IPS-18a (cell line): ENCODE measurements at regions not wholly inside any gene's neighbourhood (a gene's known extent, or its start where the extent isn't known, plus 50 kb on each side); places are given as distances from the start of the nearest gene placed in this dataset.
A peak's percentile ranks its signal among the peaks of the same experiment; 100 is the strongest.

Source experiments
- H3K27ac ChIP-seq: one replicate; pipeline ENCODE4 v1.5.1; 2013; ENCODE audit warnings: low read length
- H3K27me3 ChIP-seq: one replicate; pipeline ENCODE4 v1.6.1; 2013; ENCODE audit warnings: mild to moderate bottlenecking, low read length; ENCODE audit not compliant: control insufficient read depth, insufficient read depth
- H3K36me3 ChIP-seq: one replicate; pipeline ENCODE4 v1.6.1; 2013; ENCODE audit warnings: low read depth, low read length; ENCODE audit not compliant: control insufficient read depth
- H3K4me1 ChIP-seq: one replicate; pipeline ENCODE4 v1.6.1; 2013; ENCODE audit warnings: low read depth, low read length; ENCODE audit not compliant: control insufficient read depth
- H3K4me3 ChIP-seq: one replicate; pipeline ENCODE4 v1.5.1; 2013; ENCODE audit warnings: low read length
- H3K9ac ChIP-seq: one replicate; pipeline ENCODE4 v1.6.1; 2013; ENCODE audit warnings: mild to moderate bottlenecking, low read length, moderate library complexity
- H3K9me3 ChIP-seq: one replicate; pipeline ENCODE4 v1.6.1; 2013; ENCODE audit warnings: low read depth, low read length; ENCODE audit not compliant: control insufficient read depth

DNA sequence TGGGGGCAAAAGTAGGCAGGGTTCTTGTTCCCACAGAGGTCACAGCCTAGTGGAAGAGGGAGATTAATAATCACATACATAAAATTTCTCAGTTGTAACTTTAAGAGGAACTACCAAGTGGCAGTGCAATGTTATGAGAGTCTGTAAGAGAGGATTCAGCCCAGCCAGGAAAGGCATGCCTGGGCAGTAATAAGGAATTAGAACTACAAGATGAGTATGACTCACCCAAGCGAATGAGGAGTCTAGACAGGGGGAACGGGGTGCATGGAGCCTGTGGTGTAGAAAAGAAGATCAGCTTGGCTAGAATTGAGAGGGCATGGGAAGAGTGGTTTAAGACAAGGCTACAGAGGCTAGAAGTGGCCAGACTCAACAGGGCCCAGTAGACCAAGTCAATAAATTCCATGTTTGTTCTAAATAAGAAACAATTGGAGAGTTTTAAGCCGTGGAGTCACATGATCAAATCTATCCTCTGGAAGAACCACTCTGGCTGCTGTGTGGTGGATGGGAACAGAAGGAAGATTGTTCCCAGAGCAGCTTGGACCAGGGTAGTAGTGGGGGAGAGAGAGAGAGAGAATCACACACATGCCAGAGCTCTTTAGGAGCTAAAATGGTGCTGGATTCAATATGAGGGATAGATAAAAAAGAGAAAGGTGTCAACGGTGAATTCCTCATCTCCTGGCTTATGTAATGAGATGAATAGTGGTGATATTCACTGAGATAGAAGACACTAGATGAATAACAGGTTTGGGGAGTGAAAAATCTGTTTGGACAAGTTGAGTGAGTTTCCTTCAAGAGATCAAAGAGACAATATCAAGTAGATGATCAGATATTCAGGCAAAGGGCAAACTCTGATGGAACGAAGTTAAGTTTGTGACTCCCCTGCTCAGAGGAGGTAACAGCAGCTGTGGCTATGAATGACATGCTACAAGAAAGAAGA, 265.1 kb downstream of the FGFR2 start:
- Histone ChIP-seq H3K27me3 (no peaks in the 10 kb centered on the region), H3K36me3 (no peaks in the 10 kb centered on the region), H3K4me3 (no peak overlapping the region), H3K4me1 (peaks cover 19% of the 10 kb centered on the region), H3K27ac (no peak overlapping the region), H3K9me3 (no peaks in the 10 kb centered on the region), H3K9ac (no peak overlapping the region)

DNA sequence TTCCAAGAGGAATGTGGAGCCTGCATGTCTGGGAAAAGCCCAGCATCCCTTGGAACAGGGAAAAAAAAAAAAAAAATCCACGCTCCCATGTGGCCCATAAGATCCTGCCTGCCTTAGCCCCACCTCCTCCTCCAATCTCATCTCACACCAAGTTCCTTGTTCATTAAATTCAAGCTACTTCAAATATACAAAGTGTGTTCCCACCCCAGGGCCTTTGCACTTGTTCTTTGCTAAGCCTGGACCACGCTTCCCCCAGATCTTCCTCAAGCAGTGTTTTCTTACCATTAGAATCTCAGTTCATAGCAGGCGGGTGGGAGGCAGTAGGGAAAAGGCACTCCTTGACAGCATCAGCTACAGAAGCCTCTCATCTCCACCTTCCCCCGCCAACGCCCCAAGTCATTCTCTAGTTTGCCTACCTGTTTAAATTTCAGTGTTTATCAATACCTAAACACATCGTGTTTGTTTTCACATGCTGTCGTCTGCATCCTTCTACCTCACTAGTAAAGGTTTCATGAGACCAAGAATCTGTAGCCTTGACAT, 262.8 kb downstream of the FGFR2 start:
- Histone ChIP-seq H3K9ac (no peak overlapping the region), H3K27me3 (no peaks in the 10 kb centered on the region), H3K27ac (no peak overlapping the region), H3K36me3 (no peaks in the 10 kb centered on the region), H3K4me3 (no peak overlapping the region), H3K4me1 (peaks cover 42% of the 10 kb centered on the region), H3K9me3 (no peaks in the 10 kb centered on the region)

DNA sequence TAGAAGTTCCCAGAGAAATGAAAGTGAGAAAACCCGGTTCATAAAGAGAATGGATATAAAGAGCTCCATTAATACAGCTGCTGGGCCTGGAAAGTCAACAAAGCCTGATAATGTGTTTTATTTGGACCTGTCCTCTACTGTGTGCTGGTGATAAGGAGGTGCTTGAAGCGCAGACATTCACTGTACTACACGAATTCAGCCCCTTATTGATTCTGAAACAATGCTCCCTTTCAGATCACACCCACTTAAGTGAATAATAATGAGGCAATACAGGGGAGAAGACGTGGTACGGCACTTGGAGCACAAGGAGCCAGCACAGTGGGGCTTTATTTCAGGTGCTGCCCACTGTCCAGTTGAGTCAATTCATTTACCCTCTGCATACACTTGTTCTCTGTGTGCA, 260.8 kb downstream of the FGFR2 start:
- no peak overlapping the region for H3K9ac ChIP-seq
- H3K4me1 ChIP-seq, result peaks cover 62% of the 10 kb centered on the region
- no peak overlapping the region for H3K4me3 ChIP-seq
- no peak overlapping the region for H3K27ac ChIP-seq
- no peaks in the 10 kb centered on the region for H3K27me3 ChIP-seq
- no peaks in the 10 kb centered on the region for H3K36me3 ChIP-seq
- H3K9me3 ChIP-seq, result no peaks in the 10 kb centered on the region

GRCh38 chr10:121338206-121338980, 259.9 kb downstream of the FGFR2 start:
- Histone ChIP-seq H3K4me3 (no peak overlapping the region), H3K36me3 (no peaks in the 10 kb centered on the region), H3K4me1 (peaks cover 64% of the 10 kb centered on the region), H3K9ac (no peak overlapping the region), H3K27ac (no peak overlapping the region), H3K27me3 (no peaks in the 10 kb centered on the region), H3K9me3 (no peaks in the 10 kb centered on the region)

DNA sequence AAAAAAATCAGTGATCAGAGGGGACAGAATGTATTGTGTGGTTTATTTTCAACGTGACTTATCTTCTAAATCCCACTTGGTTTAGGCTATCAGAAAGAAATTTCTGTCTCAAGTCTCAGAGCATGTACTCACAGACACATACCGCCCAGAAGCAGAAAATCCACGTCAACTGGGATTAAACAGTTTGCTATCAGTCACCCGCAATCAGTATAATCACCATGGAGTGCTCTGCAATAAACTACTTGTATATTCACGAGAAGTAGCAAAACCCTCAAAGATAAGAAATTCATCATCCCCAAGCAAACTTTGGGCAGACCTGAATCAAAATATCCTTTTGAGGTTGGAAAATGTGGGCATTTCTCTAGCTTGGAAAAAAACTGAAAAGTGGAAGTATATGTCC, 259.1 kb downstream of the FGFR2 start:
- Histone ChIP-seq H3K9ac (peak overlapping the region; percentile 50), H3K9me3 (no peaks in the 10 kb centered on the region), H3K36me3 (no peaks in the 10 kb centered on the region), H3K27me3 (no peaks in the 10 kb centered on the region), H3K27ac (peak overlapping the region; percentile 30), H3K4me3 (peak overlapping the region; percentile 52), H3K4me1 (peaks cover 64% of the 10 kb centered on the region)

- Histone ChIP-seq H3K36me3 (no peaks in the 10 kb centered on the region), H3K27ac (peak overlapping the region; percentile 81), H3K9me3 (no peaks in the 10 kb centered on the region), H3K4me3 (peak overlapping the region; percentile 52), H3K4me1 (peaks cover 64% of the 10 kb centered on the region), H3K9ac (peak overlapping the region; percentile 50), H3K27me3 (no peaks in the 10 kb centered on the region)
These were observed 257.9 kb downstream of the FGFR2 start for GRCh38 chr10:121340271-121340831.

GRCh38 chr10:121351540-121351939, 246.7 kb downstream of the FGFR2 start:
- Histone ChIP-seq H3K9me3 (no peaks in the 10 kb centered on the region), H3K36me3 (no peaks in the 10 kb centered on the region), H3K27me3 (no peaks in the 10 kb centered on the region), H3K4me1 (no peaks in the 10 kb centered on the region), H3K4me3 (no peak overlapping the region), H3K27ac (no peak overlapping the region), H3K9ac (no peak overlapping the region)

DNA sequence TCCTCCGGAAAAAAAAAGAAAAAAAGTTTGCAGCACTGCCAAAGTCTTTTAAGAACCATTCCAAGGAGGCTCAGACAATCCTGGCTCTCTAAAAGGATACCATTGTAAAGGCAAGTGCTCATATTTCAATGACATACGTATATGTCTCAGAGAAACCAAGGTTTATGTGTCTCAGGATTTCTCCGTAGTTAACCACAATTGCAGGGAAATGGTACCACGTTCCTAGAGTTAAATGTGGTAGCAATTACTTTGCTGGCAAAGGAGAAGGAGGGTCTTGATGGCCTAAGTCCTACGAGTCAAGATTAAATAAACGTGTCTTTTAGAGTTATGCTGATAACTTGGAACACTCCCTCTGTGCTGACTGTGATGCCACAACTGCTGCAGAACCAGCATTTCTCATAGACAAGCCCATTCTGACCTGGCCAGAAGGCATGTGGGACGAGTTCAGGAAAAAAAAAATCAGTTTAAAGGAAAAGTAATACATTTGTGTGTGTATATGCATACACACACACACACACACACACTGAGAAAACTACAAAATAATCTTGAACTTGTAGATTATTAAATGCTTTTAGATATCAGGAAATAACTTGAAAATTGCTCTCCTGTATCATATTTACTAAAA, 245.9 kb downstream of the FGFR2 start:
- Histone ChIP-seq H3K27ac (no peak overlapping the region), H3K36me3 (no peaks in the 10 kb centered on the region), H3K4me3 (no peak overlapping the region), H3K9me3 (no peaks in the 10 kb centered on the region), H3K4me1 (no peaks in the 10 kb centered on the region), H3K9ac (no peak overlapping the region), H3K27me3 (no peaks in the 10 kb centered on the region)

- Histone ChIP-seq H3K27ac (no peak overlapping the region), H3K4me1 (no peaks in the 10 kb centered on the region), H3K4me3 (no peak overlapping the region), H3K36me3 (no peaks in the 10 kb centered on the region), H3K27me3 (no peaks in the 10 kb centered on the region), H3K9me3 (no peaks in the 10 kb centered on the region), H3K9ac (no peak overlapping the region)
These were observed 243.1 kb downstream of the FGFR2 start for GRCh38 chr10:121355161-121355560.

- Histone ChIP-seq H3K27ac (no peak overlapping the region), H3K4me1 (no peaks in the 10 kb centered on the region), H3K9me3 (no peaks in the 10 kb centered on the region), H3K27me3 (no peaks in the 10 kb centered on the region), H3K4me3 (no peak overlapping the region), H3K36me3 (no peaks in the 10 kb centered on the region), H3K9ac (no peak overlapping the region)
These were observed 242.1 kb downstream of the FGFR2 start for GRCh38 chr10:121356183-121356582.

GRCh38 chr10:121357401-121357800, 240.8 kb downstream of the FGFR2 start:
- H3K9ac ChIP-seq, result no peak overlapping the region
- H3K4me3 ChIP-seq, result no peak overlapping the region
- no peaks in the 10 kb centered on the region for H3K4me1 ChIP-seq
- no peaks in the 10 kb centered on the region for H3K27me3 ChIP-seq
- H3K36me3 ChIP-seq, result no peaks in the 10 kb centered on the region
- H3K27ac ChIP-seq, result no peak overlapping the region
- no peaks in the 10 kb centered on the region for H3K9me3 ChIP-seq
